NOMO-1 (cell line): ENCODE measurements at regions not wholly inside any gene's neighbourhood (a gene's known extent, or its start where the extent isn't known, plus 50 kb on each side); places are given as distances from the start of the nearest gene placed in this dataset.

Experiments
- DNase-seq, 2 experiments: peaks; one replicate each; lab custom pipeline; 2025; ENCODE audit not compliant: unreplicated experiment in 2 of 2; lab: John Stamatoyannopoulos, UW

- DNase-seq, result no peak
Measured at GRCh38 chr1:94646786-94647555, 105.4 kb upstream of the F3 start.

- DNase-seq, result no peak
Measured at GRCh38 chr1:94646141-94646643, 104.6 kb upstream of the F3 start.

GRCh38 chr1:94644352-94644751, 102.8 kb upstream of the F3 start:
- DNase-seq, result no peak

GRCh38 chr1:94643819-94644218, 102.3 kb upstream of the F3 start:
- DNase-seq, result no peak

- no peak for DNase-seq
Measured at GRCh38 chr1:94642617-94643321, 101.2 kb upstream of the F3 start.

- DNase-seq, result no peak
Measured at GRCh38 chr1:94641990-94642389, 100.4 kb upstream of the F3 start.

- DNase-seq, result no peak
Measured at GRCh38 chr1:94640125-94640524, 98.6 kb upstream of the F3 start.

GRCh38 chr1:94637121-94637520, 95.6 kb upstream of the F3 start:
- DNase-seq, result no peak

- no peak for DNase-seq
Measured at GRCh38 chr1:94636624-94637023, 95.1 kb upstream of the F3 start.

- no peak for DNase-seq
Measured at GRCh38 chr1:94636100-94636499, 94.5 kb upstream of the F3 start.

GRCh38 chr1:94634977-94635416, 93.4 kb upstream of the F3 start:
- DNase-seq, result no peak

- no peak for DNase-seq
Measured at GRCh38 chr1:94633051-94633450, 91.5 kb upstream of the F3 start.

GRCh38 chr1:94629259-94630181, 88.0 kb upstream of the F3 start:
- DNase-seq, result no peak

- DNase-seq, result no peak
Measured at GRCh38 chr1:94628499-94628843, 86.9 kb upstream of the F3 start.

GRCh38 chr1:94627771-94628498, 86.4 kb upstream of the F3 start:
- DNase-seq, result no peak

- no peak for DNase-seq
Measured at GRCh38 chr1:94624203-94624602, 82.6 kb upstream of the F3 start.

GRCh38 chr1:94623560-94624148, 82.1 kb upstream of the F3 start:
- DNase-seq, result no peak

GRCh38 chr1:94622757-94623156, 81.2 kb upstream of the F3 start:
- no peak for DNase-seq

GRCh38 chr1:94621802-94622201, 80.2 kb upstream of the F3 start:
- no peak for DNase-seq

- no peak for DNase-seq
Measured at GRCh38 chr1:94621395-94621794, 79.8 kb upstream of the F3 start.
